Sigmoid colon (tissue), 6 donors: ENCODE measurements at regions not wholly inside any gene's neighbourhood (a gene's known extent, or its start where the extent isn't known, plus 50 kb on each side); places are given as distances from the start of the nearest gene placed in this dataset.

Experiments used
- DNase-seq: peaks from one replicate; pipeline ENCODE4 v3.0.0-alpha.2; 2019
- H3K27ac ChIP-seq, 4 donors: fragments of 200-600 bp; sonication (generic); one replicate each; pipeline ENCODE4 v1.5.1; 2016 to 2019; ENCODE audit warnings: mild to moderate bottlenecking in 1 of 4
- H3K27me3 ChIP-seq, 3 donors: fragments of 200-600 bp; sonication (generic); one replicate each; pipeline ENCODE4 v1.5.1; 2019; ENCODE audit warnings: mild to moderate bottlenecking in 1 of 3
- H3K36me3 ChIP-seq, 4 donors: fragments of 200-600 bp; sonication (generic); one replicate each; pipeline ENCODE4 v1.5.1; 2016 to 2019
- H3K4me1 ChIP-seq, 4 donors: fragments of 200-600 bp; sonication (generic); one replicate each; pipeline ENCODE4 v1.5.1; 2017 to 2019
- H3K4me3 ChIP-seq, 4 donors: fragments of 200-600 bp; sonication (generic); one replicate each; pipeline ENCODE4 v1.5.1; 2017 to 2019; ENCODE audit warnings: mild to moderate bottlenecking in 2 of 4, moderate library complexity in 1 of 4
- H3K9me3 ChIP-seq, 4 donors: fragments of 200-600 bp in 3 of 4; sonication (generic) in 3 of 4; one replicate each; pipeline versions ENCODE4 v1.5.1 to v1.6.1; 2013 to 2019
- CTCF ChIP-seq, 4 experiments: fragments of 450-650 bp in 3 of 4; fragments of 200-600 bp in 1 of 4; IDR thresholded peaks; one replicate each; pipeline ENCODE4 v1.5.1; 2016 to 2019; ENCODE audit warnings: antibody characterized with exemption in 4 of 4, mild to moderate bottlenecking in 3 of 4, moderate library complexity in 2 of 4
- EP300 ChIP-seq, 4 donors: sonication (generic); formaldehyde crosslinking; IDR thresholded peaks; one replicate each; pipeline ENCODE4 v1.6.1; 2017; ENCODE audit warnings: antibody characterized with exemption in 4 of 4
- POLR2A ChIP-seq, 2 donors: fragments of 450-650 bp; IDR thresholded peaks; one replicate each; pipeline ENCODE4 v1.6.1; 2016; ENCODE audit warnings: antibody characterized with exemption in 2 of 2, mild to moderate bottlenecking in 2 of 2, moderate library complexity in 2 of 2
- POLR2AphosphoS5 ChIP-seq, 4 donors: sonication (generic); formaldehyde crosslinking; IDR thresholded peaks; one replicate each; pipeline ENCODE4 v1.6.1; 2017; ENCODE audit warnings: antibody characterized with exemption in 4 of 4
- WGBS, 2 donors: extraction: QIAGEN DNeasy Blood & Tissue Kit; methylation state at CpG; one replicate each; pipeline ENCODE4 v1.1.7; 2013; 5-methylcytosine and 5-hydroxymethylcytosine counted together
- intact Hi-C: fragments of 100-400 bp; cut with DNase I; formaldehyde crosslinking; loops from one replicate; pipeline ENCODE4 v1.15.1; 2023
- donor health status: healthy with polysubstance abuse.
- donor health status: healthy.

GRCh38 chr3:117979466-117979865 lies 1055.2 kb downstream of the IGSF11 start:
- H3K27ac ChIP-seq: no peak overlapping the region
- intact Hi-C loops: no loop called here
- TF ChIP-seq EP300 (IDR thresholded peaks at IDR 0.05) (no peak), CTCF (IDR thresholded peaks at IDR 0.05) (no peak), POLR2AphosphoS5 (IDR thresholded peaks at IDR 0.05) (no peak), POLR2A (IDR thresholded peaks at IDR 0.05) (no peak)
- no peaks in the 10 kb centered on the region for H3K9me3 ChIP-seq
- no peak overlapping the region for H3K4me3 ChIP-seq
- WGBS, 2 donors: 94 to 95% methylated on average over 4 of the region's 4 CpGs
- H3K4me1 ChIP-seq: no peaks in the 10 kb centered on the region
- no peaks in the 10 kb centered on the region for H3K36me3 ChIP-seq
- H3K27me3 ChIP-seq: no peaks in the 10 kb centered on the region
- DNase-seq: no peak

- no peak for DNase-seq
- 59 to 62% methylated on average over 4 of the region's 4 CpGs for WGBS, 2 donors
- no peaks in the 10 kb centered on the region for H3K36me3 ChIP-seq
- no peak overlapping the region for H3K27ac ChIP-seq
- no peak for TF ChIP-seq CTCF (IDR thresholded peaks at IDR 0.05)
- no peak for TF ChIP-seq POLR2AphosphoS5 (IDR thresholded peaks at IDR 0.05)
- TF ChIP-seq EP300 (IDR thresholded peaks at IDR 0.05): no peak
- no peak for TF ChIP-seq POLR2A (IDR thresholded peaks at IDR 0.05)
- H3K27me3 ChIP-seq: no peaks in the 10 kb centered on the region
- H3K9me3 ChIP-seq: no peaks in the 10 kb centered on the region
- H3K4me3 ChIP-seq: no peak overlapping the region
- H3K4me1 ChIP-seq: no peaks in the 10 kb centered on the region
- intact Hi-C loops: no loop called here
Measured at GRCh38 chr3:117987256-117987655, 1047.4 kb downstream of the IGSF11 start.

- no peaks in the 10 kb centered on the region for H3K9me3 ChIP-seq
- WGBS, 2 donors: 80 to 82% methylated on average over 1 of the region's 1 CpG
- TF ChIP-seq CTCF (IDR thresholded peaks at IDR 0.05) (no peak), POLR2A (IDR thresholded peaks at IDR 0.05) (no peak), POLR2AphosphoS5 (IDR thresholded peaks at IDR 0.05) (no peak), EP300 (IDR thresholded peaks at IDR 0.05) (no peak)
- no peak for DNase-seq
- no peak overlapping the region for H3K27ac ChIP-seq
- no peaks in the 10 kb centered on the region for H3K27me3 ChIP-seq
- no peaks in the 10 kb centered on the region for H3K4me1 ChIP-seq
- H3K4me3 ChIP-seq: no peak overlapping the region
- intact Hi-C loops: loop anchor here (10.0 kb wide), 1 partner anchor 1215 kb away; no protein-coding TSS in a partner anchor
- H3K36me3 ChIP-seq: no peaks in the 10 kb centered on the region
Measured at GRCh38 chr3:117989982-117990381, 1044.7 kb downstream of the IGSF11 start.

GRCh38 chr3:117990627-117991026 lies 1044.0 kb downstream of the IGSF11 start:
- no peaks in the 10 kb centered on the region for H3K36me3 ChIP-seq
- H3K4me3 ChIP-seq: no peak overlapping the region
- H3K27me3 ChIP-seq: peaks cover 0 to 3% (median 0%) of the 10 kb centered on the region in 3 donors
- WGBS, 2 donors: 92% methylated on average over 1 of the region's 1 CpG
- no peak for DNase-seq
- intact Hi-C loops: loop anchor here (10.0 kb wide), 1 partner anchor 1216 kb away; no protein-coding TSS in a partner anchor
- peaks cover 0 to 3% (median 0%) of the 10 kb centered on the region in 4 donors for H3K4me1 ChIP-seq
- TF ChIP-seq POLR2A (IDR thresholded peaks at IDR 0.05) (no peak), CTCF (IDR thresholded peaks at IDR 0.05) (no peak), EP300 (IDR thresholded peaks at IDR 0.05) (no peak), POLR2AphosphoS5 (IDR thresholded peaks at IDR 0.05) (no peak)
- no peaks in the 10 kb centered on the region for H3K9me3 ChIP-seq
- H3K27ac ChIP-seq: no peak overlapping the region

- 14 to 19% methylated on average over 9 of the region's 9 CpGs for WGBS, 2 donors
- peaks cover 0 to 9% (median 4%) of the 10 kb centered on the region in 4 donors for H3K4me1 ChIP-seq
- no peak for DNase-seq
- H3K27me3 ChIP-seq: peaks cover 0 to 6% (median 0%) of the 10 kb centered on the region in 3 donors
- no peak overlapping the region for H3K27ac ChIP-seq
- H3K4me3 ChIP-seq: peak overlapping the region; percentile 41 to 67 (median 58)
- H3K9me3 ChIP-seq: no peaks in the 10 kb centered on the region
- no peak for TF ChIP-seq POLR2A (IDR thresholded peaks at IDR 0.05)
- no peaks in the 10 kb centered on the region for H3K36me3 ChIP-seq
- intact Hi-C loops: loop anchor here (2.0 to 10.0 kb wide), 3 partner anchors 977 to 1221 kb away; no protein-coding TSS in a partner anchor
Measured at GRCh38 chr3:117995842-117996437, 1038.7 kb downstream of the IGSF11 start.
